Loucy (cell line): ENCODE measurements at regions not wholly inside any gene's neighbourhood (a gene's known extent, or its start where the extent isn't known, plus 50 kb on each side); places are given as distances from the start of the nearest gene placed in this dataset.

Source experiments
- H2AFZ ChIP-seq: fragments of 200-600 bp; sonication (generic); 2 replicates; pipeline ENCODE4 v1.6.0; 2016; ENCODE audit warnings: antibody characterized with exemption, mild to moderate bottlenecking, low read length, moderate library complexity
- H3F3A ChIP-seq: fragments of 200-600 bp; 2 replicates; pipeline ENCODE4 v1.6.0; 2016; ENCODE audit warnings: antibody characterized with exemption, low read depth, mild to moderate bottlenecking
- H3K27me3 ChIP-seq: fragments of 200-600 bp; sonication (generic); 2 replicates; pipeline ENCODE4 v1.6.1; 2014; ENCODE audit warnings: low read length, mild to moderate bottlenecking; ENCODE audit not compliant: insufficient read depth, poor library complexity, severe bottlenecking
- H3K36me3 ChIP-seq: fragments of 200-600 bp; sonication (generic); 2 replicates; pipeline ENCODE4 v1.6.1; 2016; ENCODE audit warnings: low read length; ENCODE audit not compliant: insufficient read depth
- H3K4me1 ChIP-seq: fragments of 200-600 bp; sonication (generic); 2 replicates; pipeline ENCODE4 v1.5.1; 2014; ENCODE audit warnings: low read length, mild to moderate bottlenecking; ENCODE audit not compliant: insufficient read depth, poor library complexity, severe bottlenecking
- H3K4me2 ChIP-seq: fragments of 200-600 bp; sonication (generic); 2 replicates; pipeline ENCODE4 v1.6.0; 2014; ENCODE audit warnings: antibody characterized with exemption, low read length, low read depth, mild to moderate bottlenecking; ENCODE audit not compliant: poor library complexity, severe bottlenecking
- H3K4me3 ChIP-seq: fragments of 200-600 bp; sonication (generic); 2 replicates; pipeline ENCODE4 v1.5.1; 2014; ENCODE audit warnings: low read length, mild to moderate bottlenecking, mixed read lengths; ENCODE audit not compliant: poor library complexity, severe bottlenecking
- H3K79me2 ChIP-seq: fragments of 200-600 bp; sonication (generic); 2 replicates; pipeline ENCODE4 v1.6.1; 2014; ENCODE audit warnings: low read length; ENCODE audit not compliant: insufficient read depth
- H3K9ac ChIP-seq: fragments of 200-600 bp; sonication (generic); 2 replicates; pipeline ENCODE4 v1.6.0; 2014; ENCODE audit warnings: mild to moderate bottlenecking, low read depth, low read length, moderate library complexity; ENCODE audit not compliant: poor library complexity, severe bottlenecking
- H3K9me2 ChIP-seq: fragments of 200-600 bp; sonication (generic); replicated peaks from 2 replicates; pipeline ENCODE4 v1.6.1; 2016; ENCODE audit warnings: low read depth, low read length, mixed read lengths
- H3K9me3 ChIP-seq: fragments of 200-600 bp; sonication (generic); 2 replicates; pipeline ENCODE4 v1.6.1; 2014; ENCODE audit warnings: mild to moderate bottlenecking, antibody characterized with exemption, low read length, low read depth; ENCODE audit not compliant: insufficient read depth
- H4K20me1 ChIP-seq: fragments of 200-600 bp; sonication (generic); 2 replicates; pipeline ENCODE4 v1.6.0; 2014; ENCODE audit warnings: antibody characterized with exemption, low read length, mild to moderate bottlenecking; ENCODE audit not compliant: insufficient read depth, poor library complexity, severe bottlenecking
- EZH2phosphoT487 ChIP-seq: fragments of 200-600 bp; IDR thresholded peaks from 2 replicates; pipeline ENCODE4 v1.6.1; 2018; ENCODE audit warnings: antibody characterized with exemption, mild to moderate bottlenecking, moderate library complexity, borderline replicate concordance
- TF ChIP-seq, protein P1 (sequence below): fragments of 200-600 bp; sonication (generic); conservative IDR thresholded peaks from 2 replicates; pipeline ENCODE4 v1.5.1; 2014; ENCODE audit warnings: mild to moderate bottlenecking, antibody characterized with exemption, low read length

DNA sequence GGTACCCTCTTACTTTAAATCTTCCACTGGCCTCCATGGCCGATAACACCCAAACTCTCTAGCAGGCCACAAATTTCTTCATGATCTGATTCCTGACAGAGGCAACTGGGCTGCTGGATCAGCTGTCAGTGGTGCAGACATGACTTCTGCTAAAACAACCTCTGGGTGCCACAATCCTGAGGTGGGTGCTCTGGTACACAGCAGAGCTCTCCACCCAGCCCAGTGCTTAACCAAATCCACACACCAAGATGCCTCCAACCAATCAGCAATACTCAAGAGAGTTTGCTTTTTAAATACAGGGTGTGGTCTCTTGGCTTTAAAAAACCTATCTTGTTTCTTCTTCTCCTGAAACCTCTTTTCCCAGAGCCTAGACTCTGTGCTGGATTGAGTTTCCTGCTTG, 126.6 kb upstream of the SPACA1 start:
- Histone ChIP-seq H3K9me2 (no peaks in the 10 kb centered on the region), H3F3A (no peaks in the 10 kb centered on the region), H3K36me3 (no peaks in the 10 kb centered on the region), H3K4me1 (no peaks in the 10 kb centered on the region), H3K9me3 (no peaks in the 10 kb centered on the region), H4K20me1 (no peaks in the 10 kb centered on the region), H3K4me3 (no peak overlapping the region), H3K9ac (no peak overlapping the region), H2AFZ (no peak overlapping the region), H3K4me2 (no peak overlapping the region), H3K79me2 (no peaks in the 10 kb centered on the region), H3K27me3 (no peaks in the 10 kb centered on the region)
- TF ChIP-seq, protein P1, sequence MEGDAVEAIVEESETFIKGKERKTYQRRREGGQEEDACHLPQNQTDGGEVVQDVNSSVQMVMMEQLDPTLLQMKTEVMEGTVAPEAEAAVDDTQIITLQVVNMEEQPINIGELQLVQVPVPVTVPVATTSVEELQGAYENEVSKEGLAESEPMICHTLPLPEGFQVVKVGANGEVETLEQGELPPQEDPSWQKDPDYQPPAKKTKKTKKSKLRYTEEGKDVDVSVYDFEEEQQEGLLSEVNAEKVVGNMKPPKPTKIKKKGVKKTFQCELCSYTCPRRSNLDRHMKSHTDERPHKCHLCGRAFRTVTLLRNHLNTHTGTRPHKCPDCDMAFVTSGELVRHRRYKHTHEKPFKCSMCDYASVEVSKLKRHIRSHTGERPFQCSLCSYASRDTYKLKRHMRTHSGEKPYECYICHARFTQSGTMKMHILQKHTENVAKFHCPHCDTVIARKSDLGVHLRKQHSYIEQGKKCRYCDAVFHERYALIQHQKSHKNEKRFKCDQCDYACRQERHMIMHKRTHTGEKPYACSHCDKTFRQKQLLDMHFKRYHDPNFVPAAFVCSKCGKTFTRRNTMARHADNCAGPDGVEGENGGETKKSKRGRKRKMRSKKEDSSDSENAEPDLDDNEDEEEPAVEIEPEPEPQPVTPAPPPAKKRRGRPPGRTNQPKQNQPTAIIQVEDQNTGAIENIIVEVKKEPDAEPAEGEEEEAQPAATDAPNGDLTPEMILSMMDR = no peak
- no peak for TF ChIP-seq EZH2phosphoT487

DNA sequence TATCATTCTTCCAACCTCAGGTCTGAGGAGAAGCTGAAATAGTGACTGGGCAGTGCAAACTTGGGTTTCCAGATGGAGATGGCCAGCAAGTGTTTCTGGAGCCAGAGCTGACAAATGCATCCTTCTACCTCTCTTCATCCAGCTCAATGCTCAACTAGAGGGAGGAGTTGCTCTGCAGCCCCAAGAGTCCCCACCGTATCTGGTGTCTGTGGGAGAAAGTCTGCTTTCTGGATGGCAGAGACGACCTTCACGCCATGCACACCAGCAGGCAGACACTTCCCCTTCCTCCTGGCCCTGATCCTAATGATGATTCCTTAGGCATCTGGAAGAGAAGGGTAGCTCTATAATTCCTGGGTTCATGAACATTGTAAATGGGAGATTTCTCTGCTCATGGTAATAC, 127.4 kb upstream of the SPACA1 start:
- H3K4me2 ChIP-seq = no peak overlapping the region
- no peaks in the 10 kb centered on the region for H3K9me2 ChIP-seq
- H2AFZ ChIP-seq = no peak overlapping the region
- H3K27me3 ChIP-seq = no peaks in the 10 kb centered on the region
- H3K9me3 ChIP-seq = no peaks in the 10 kb centered on the region
- no peaks in the 10 kb centered on the region for H3K36me3 ChIP-seq
- TF ChIP-seq EZH2phosphoT487 = no peak
- TF ChIP-seq, protein P1 = no peak
- no peaks in the 10 kb centered on the region for H3K79me2 ChIP-seq
- H3K4me1 ChIP-seq = no peaks in the 10 kb centered on the region
- no peak overlapping the region for H3K4me3 ChIP-seq
- H3K9ac ChIP-seq = no peak overlapping the region
- H4K20me1 ChIP-seq = no peaks in the 10 kb centered on the region
- H3F3A ChIP-seq = no peaks in the 10 kb centered on the region

DNA sequence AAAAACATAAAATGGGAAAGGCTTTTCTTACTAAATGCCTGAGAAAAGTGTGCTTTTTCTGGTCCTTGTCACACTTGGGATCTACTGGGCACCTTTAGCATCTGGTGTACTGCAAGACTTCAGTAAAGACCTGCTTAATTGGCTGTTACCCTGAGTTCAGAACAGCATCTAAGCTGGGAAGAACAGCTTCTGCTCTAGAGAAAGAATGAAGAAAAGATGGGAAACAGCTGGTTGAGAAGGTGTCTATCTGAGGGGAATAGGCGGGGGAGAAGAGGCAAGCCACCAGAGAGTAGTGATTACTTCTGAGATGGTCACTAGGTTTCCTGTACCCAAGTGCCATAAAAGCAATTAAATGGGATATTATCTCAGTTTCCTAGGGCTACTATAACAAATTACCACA, 128.2 kb upstream of the SPACA1 start:
- no peaks in the 10 kb centered on the region for H3K27me3 ChIP-seq
- H3K9me3 ChIP-seq = no peaks in the 10 kb centered on the region
- no peak overlapping the region for H3K4me2 ChIP-seq
- H2AFZ ChIP-seq = no peak overlapping the region
- no peaks in the 10 kb centered on the region for H3K79me2 ChIP-seq
- no peaks in the 10 kb centered on the region for H3K36me3 ChIP-seq
- H4K20me1 ChIP-seq = no peaks in the 10 kb centered on the region
- H3K4me3 ChIP-seq = no peak overlapping the region
- H3K9ac ChIP-seq = no peak overlapping the region
- TF ChIP-seq EZH2phosphoT487 = no peak
- no peaks in the 10 kb centered on the region for H3K4me1 ChIP-seq
- no peaks in the 10 kb centered on the region for H3K9me2 ChIP-seq
- no peaks in the 10 kb centered on the region for H3F3A ChIP-seq

DNA sequence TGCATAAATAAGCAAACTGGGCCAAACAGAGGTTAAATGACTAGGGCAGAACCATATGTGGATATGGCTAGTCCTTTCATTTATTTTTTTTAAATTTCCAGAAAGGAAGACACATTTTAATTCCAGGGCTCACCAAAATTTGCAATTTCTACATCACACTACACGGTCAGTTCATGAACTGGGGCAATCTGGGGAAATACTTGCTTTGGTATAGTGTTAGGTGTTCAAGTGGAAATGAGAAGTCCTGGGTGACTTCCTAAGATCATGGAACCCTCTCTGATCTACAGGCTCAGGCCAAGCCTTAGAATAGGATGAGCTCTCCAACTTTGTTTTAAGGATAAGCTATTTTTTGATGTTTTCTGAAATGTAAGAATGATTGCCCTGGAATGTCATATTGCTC, 128.6 kb upstream of the SPACA1 start:
- H3K4me2 ChIP-seq = no peak overlapping the region
- H3F3A ChIP-seq = no peaks in the 10 kb centered on the region

More for the DNA sequence above, 128.6 kb upstream of the SPACA1 start:
- H3K79me2 ChIP-seq = no peaks in the 10 kb centered on the region
- H3K9me3 ChIP-seq = no peaks in the 10 kb centered on the region
- H3K4me1 ChIP-seq = no peaks in the 10 kb centered on the region
- H4K20me1 ChIP-seq = no peaks in the 10 kb centered on the region
- no peaks in the 10 kb centered on the region for H3K9me2 ChIP-seq
- no peak overlapping the region for H3K4me3 ChIP-seq
- no peak overlapping the region for H3K9ac ChIP-seq
- TF ChIP-seq, protein P1 = no peak
- TF ChIP-seq EZH2phosphoT487 = no peak
- no peak overlapping the region for H2AFZ ChIP-seq
- no peaks in the 10 kb centered on the region for H3K27me3 ChIP-seq
- no peaks in the 10 kb centered on the region for H3K36me3 ChIP-seq
